SK-N-SH (cell line): ENCODE measurements at regions not wholly inside any gene's neighbourhood (a gene's known extent, or its start where the extent isn't known, plus 50 kb on each side); places are given as distances from the start of the nearest gene placed in this dataset.

Source experiments
- CTCF ChIA-PET: fragments of 300-600, 350-600 bp; formaldehyde crosslinking; extraction: SDS; loops from one replicate; lab custom pipeline; 2021; lab: Yijun Ruan, JAX
- POLR2A ChIA-PET: fragments of 350-600 bp; sonication (Branson Sonifier 250); formaldehyde crosslinking; extraction: SDS; loops from one replicate; lab custom pipeline; 2020; ENCODE audit warnings: antibody characterized with exemption, inconsistent platforms; lab: Yijun Ruan, JAX
- DNase-seq: peaks from one replicate; pipeline ENCODE4 v3.0.0; 2012
- H2AFZ ChIP-seq: fragments of 200-600 bp; sonication (generic); 2 replicates; pipeline ENCODE4 v1.8.1; 2016; ENCODE audit warnings: antibody characterized with exemption, mild to moderate bottlenecking, low read depth
- H3F3A ChIP-seq: fragments of 200-600 bp; sonication (generic); replicated peaks from 2 replicates; pipeline ENCODE3; 2016; ENCODE audit warnings: antibody characterized with exemption, mild to moderate bottlenecking; ENCODE audit not compliant: insufficient read depth
- H3K27ac ChIP-seq, 2 experiments: fragments of 200-500 bp in 1 of 2; fragments of 200-600 bp in 1 of 2; sonication (Bioruptor generic) in 1 of 2; sonication (generic), shearing (Covaris generic) in 1 of 2; 2 replicates each; pipeline versions ENCODE4 v1.5.1 to v1.6.1; 2014 to 2016; ENCODE audit warnings: low read depth in 2 of 2, inconsistent platforms in 1 of 2, low read length in 1 of 2, mild to moderate bottlenecking in 1 of 2, mixed read lengths in 1 of 2
- H3K27me3 ChIP-seq: fragments of 200-600 bp; sonication (generic), shearing (Covaris generic); 2 replicates; pipeline ENCODE4 v1.6.1; 2016; ENCODE audit warnings: mixed run types; ENCODE audit not compliant: insufficient read depth
- H3K36me3 ChIP-seq, 2 experiments: fragments of 200-500 bp in 1 of 2; fragments of 200-600 bp in 1 of 2; sonication (Bioruptor generic) in 1 of 2; sonication (generic) in 1 of 2; replicated peaks in 1 of 2; 2 replicates each; pipeline versions ENCODE3 to v1.5.1; 2014 to 2016; ENCODE audit warnings: low read length in 1 of 2, mild to moderate bottlenecking in 1 of 2; ENCODE audit not compliant: insufficient read depth in 2 of 2, control insufficient read depth in 1 of 2
- H3K4me1 ChIP-seq, 2 experiments: fragments of 200-500 bp in 1 of 2; fragments of 200-600 bp in 1 of 2; sonication (Bioruptor generic) in 1 of 2; sonication (generic), shearing (Covaris generic) in 1 of 2; 2 replicates each; pipeline versions ENCODE4 v1.5.1 to v1.6.1; 2014 to 2016; ENCODE audit warnings: low read depth in 1 of 2, low read length in 1 of 2, mixed run types in 1 of 2; ENCODE audit not compliant: insufficient read depth in 2 of 2, control insufficient read depth in 1 of 2
- H3K4me2 ChIP-seq: fragments of 200-600 bp; sonication (generic), shearing (Covaris generic); 2 replicates; pipeline ENCODE4 v1.6.1; 2017; ENCODE audit warnings: mixed run types
- H3K4me3 ChIP-seq, 2 experiments: fragments of 200-500 bp in 1 of 2; fragments of 200-600 bp in 1 of 2; sonication (Bioruptor generic) in 1 of 2; sonication (generic), shearing (Covaris generic) in 1 of 2; 2 replicates each; pipeline versions ENCODE4 v1.5.1 to v1.8.1; 2014 to 2016; ENCODE audit warnings: low read depth in 2 of 2, inconsistent platforms in 1 of 2, low read length in 1 of 2, mild to moderate bottlenecking in 1 of 2, mixed read lengths in 1 of 2, moderate library complexity in 1 of 2
- H3K79me2 ChIP-seq: fragments of 200-600 bp; sonication (generic); 2 replicates; pipeline ENCODE4 v1.8.1; 2017; ENCODE audit warnings: mild to moderate bottlenecking; ENCODE audit not compliant: insufficient read depth
- H3K9ac ChIP-seq: fragments of 200-600 bp; sonication (generic); 2 replicates; pipeline ENCODE4 v1.6.1; 2017; ENCODE audit warnings: mixed run types
- H3K9me2 ChIP-seq: fragments of 200-600 bp; sonication (generic); 2 replicates; pipeline ENCODE4 v1.6.1; 2017; ENCODE audit warnings: mixed run types
- H3K9me3 ChIP-seq: fragments of 200-600 bp; sonication (generic); 2 replicates; pipeline ENCODE4 v1.6.1; 2017; ENCODE audit warnings: mixed run types, mild to moderate bottlenecking, moderate library complexity
- H4K20me1 ChIP-seq: fragments of 200-600 bp; sonication (generic); 2 replicates; pipeline ENCODE4 v1.6.1; 2017; ENCODE audit warnings: mild to moderate bottlenecking, mixed run types; ENCODE audit not compliant: insufficient read depth
- CTCF ChIP-seq: fragments of 200-600 bp; sonication (generic); IDR thresholded peaks from 2 replicates; pipeline ENCODE4 v1.6.1; 2017; ENCODE audit warnings: antibody characterized with exemption, mild to moderate bottlenecking, moderate library complexity
- EP300 ChIP-seq, 2 experiments: IDR thresholded peaks; 2 replicates each; pipeline versions ENCODE4 v1.4.0 to v1.6.1; 2012; ENCODE audit warnings: borderline replicate concordance in 1 of 2, low read depth in 1 of 2, low read length in 1 of 2
- FOSL2 ChIP-seq: IDR thresholded peaks from 2 replicates; pipeline ENCODE4 v1.4.0; 2012; ENCODE audit warnings: low read depth, mild to moderate bottlenecking, moderate library complexity, borderline replicate concordance
- FOXM1 ChIP-seq: IDR thresholded peaks from 2 replicates; pipeline ENCODE4 v1.4.0; 2012; ENCODE audit warnings: low read depth, mild to moderate bottlenecking
- GABPA ChIP-seq: IDR thresholded peaks from 2 replicates; pipeline ENCODE4 v1.4.0; 2012; ENCODE audit warnings: low read depth, mild to moderate bottlenecking
- GATA2 ChIP-seq: sonication (generic); formaldehyde crosslinking; IDR thresholded peaks from 2 replicates; pipeline ENCODE4 v1.5.0; 2020; ENCODE audit warnings: mild to moderate bottlenecking, missing genetic modification reagents
- JUND ChIP-seq: IDR thresholded peaks from 2 replicates; pipeline ENCODE4 v1.4.0; 2012
- MEF2A ChIP-seq: IDR thresholded peaks from 2 replicates; pipeline ENCODE4 v1.4.0; 2012; ENCODE audit warnings: low read depth, borderline replicate concordance
- MXI1 ChIP-seq: IDR thresholded peaks from 2 replicates; pipeline ENCODE4 v1.6.1; 2012; ENCODE audit warnings: mild to moderate bottlenecking, low read depth, low read length, improper control_type of control experiment
- NFIC ChIP-seq: IDR thresholded peaks from 2 replicates; pipeline ENCODE4 v1.4.0; 2012; ENCODE audit warnings: borderline replicate concordance
- NRF1 ChIP-seq: IDR thresholded peaks from 2 replicates; pipeline ENCODE4 v1.6.1; 2012; ENCODE audit warnings: low read depth, mild to moderate bottlenecking, low read length
- RAD21 ChIP-seq: IDR thresholded peaks from 2 replicates; pipeline ENCODE4 v1.6.1; 2012; ENCODE audit warnings: mild to moderate bottlenecking, low read length
- RCOR1 ChIP-seq: fragments of 150-350 bp; IDR thresholded peaks from 2 replicates; pipeline ENCODE4 v1.6.1; 2017; ENCODE audit warnings: antibody characterized with exemption, low read length
- RFX5 ChIP-seq: IDR thresholded peaks from 2 replicates; pipeline ENCODE4 v1.6.1; 2012; ENCODE audit warnings: mild to moderate bottlenecking, improper control_type of control experiment, low read length
- SMC3 ChIP-seq: IDR thresholded peaks from 2 replicates; pipeline ENCODE4 v1.6.1; 2012; ENCODE audit warnings: low read depth, low read length, improper control_type of control experiment
- TCF12 ChIP-seq: IDR thresholded peaks from 2 replicates; pipeline ENCODE4 v1.4.0; 2012
- USF1 ChIP-seq: IDR thresholded peaks from 2 replicates; pipeline ENCODE4 v1.4.0; 2012; ENCODE audit warnings: low read depth, borderline replicate concordance
- YY1 ChIP-seq: IDR thresholded peaks from 2 replicates; pipeline ENCODE4 v1.4.0; 2012; ENCODE audit warnings: low read depth, mild to moderate bottlenecking
- WGBS: methylation state at CpG from one replicate; pipeline ENCODE4 v1.1.6; 2017; ENCODE audit warnings: low lambda C conversion rate; 5-methylcytosine and 5-hydroxymethylcytosine counted together
- TF ChIP-seq, protein P1 (sequence below): IDR thresholded peaks from 2 replicates; pipeline ENCODE4 v1.4.0; 2012; ENCODE audit warnings: low read depth

- DNase-seq = no peak
- CTCF ChIA-PET = interaction anchor here (1.1 kb wide), 1 partner anchor 16 kb away, joined by 4 read pairs; no protein-coding TSS in a partner anchor
- no peaks in the 10 kb centered on the region for H3K79me2 ChIP-seq
These were observed 93.5 kb downstream of the SLC4A3 start for GRCh38 chr2:219720956-219721355.

GRCh38 chr2:219722276-219722879, 94.9 kb downstream of the SLC4A3 start:
- DNase-seq = no peak
- WGBS = 57% methylated on average over 10 of the region's 10 CpGs
- Histone ChIP-seq H2AFZ (no peak overlapping the region), H3K27me3 (no peaks in the 10 kb centered on the region; the same call in 1 of the 2 replicates), H3K4me1 (no peaks in the 10 kb centered on the region), H3K9ac (no peak overlapping the region), H3K9me2 (no peaks in the 10 kb centered on the region), H3K27ac (no peak overlapping the region), H3F3A (no peaks in the 10 kb centered on the region), H3K79me2 (no peaks in the 10 kb centered on the region), H3K4me2 (0 out of 2 replicates have a peak overlapping the region, but pooled peaks have one; percentile 15), H3K4me3 (no peak overlapping the region), H3K36me3 (no peaks in the 10 kb centered on the region), H4K20me1 (no peaks in the 10 kb centered on the region), H3K9me3 (no peaks in the 10 kb centered on the region)
- ChIA-PET CTCF (no interaction called here), POLR2A (no interaction called here)
- TF ChIP-seq RFX5 = no peak
- TF ChIP-seq JUND = no peak
- TF ChIP-seq CTCF = no peak
- peak; percentile 20; the same call in 1 of the 2 replicates for TF ChIP-seq NFIC
- TF ChIP-seq TCF12 = no peak
- TF ChIP-seq USF1 = no peak
- TF ChIP-seq MXI1 = no peak

More at GRCh38 chr2:219720956-219721355, 93.5 kb downstream of the SLC4A3 start:
- no peaks in the 10 kb centered on the region for H3K9me2 ChIP-seq
- no peak for TF ChIP-seq TCF12
- TF ChIP-seq SMC3 = no peak
- TF ChIP-seq NFIC = no peak
- TF ChIP-seq GABPA = no peak
- TF ChIP-seq FOXM1 = no peak
- TF ChIP-seq RAD21 = no peak
- TF ChIP-seq GATA2 (CRISPR knock-in tag) = no peak
- no peak for TF ChIP-seq YY1
- TF ChIP-seq RCOR1 = no peak
- no peak for TF ChIP-seq MEF2A
- TF ChIP-seq USF1 = no peak
- no peak for TF ChIP-seq EP300 (IDR thresholded peaks at IDR 0.05; ENCODE audit: borderline replicate concordance in 1 of 2, low read depth in 1 of 2, low read length in 1 of 2)
- TF ChIP-seq, protein P1, sequence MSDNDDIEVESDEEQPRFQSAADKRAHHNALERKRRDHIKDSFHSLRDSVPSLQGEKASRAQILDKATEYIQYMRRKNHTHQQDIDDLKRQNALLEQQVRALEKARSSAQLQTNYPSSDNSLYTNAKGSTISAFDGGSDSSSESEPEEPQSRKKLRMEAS = no peak
- TF ChIP-seq NRF1 = no peak
- TF ChIP-seq FOSL2 = no peak
- H3K27me3 ChIP-seq = no peaks in the 10 kb centered on the region; the same call in 1 of the 2 replicates
- no peak overlapping the region for H3K4me3 ChIP-seq
- no peaks in the 10 kb centered on the region for H4K20me1 ChIP-seq
- POLR2A ChIA-PET = no interaction called here
- H3K9ac ChIP-seq = no peak overlapping the region
- H2AFZ ChIP-seq = no peak overlapping the region
- H3K27ac ChIP-seq = no peak overlapping the region
- no peaks in the 10 kb centered on the region for H3K36me3 ChIP-seq
- no peaks in the 10 kb centered on the region for H3K4me1 ChIP-seq
- H3K9me3 ChIP-seq = no peaks in the 10 kb centered on the region
- 12% methylated on average over 6 of the region's 6 CpGs for WGBS
- no peak overlapping the region for H3K4me2 ChIP-seq
- no peaks in the 10 kb centered on the region for H3F3A ChIP-seq
